ENCODE measurements at regions not wholly inside any gene's neighbourhood (a gene's known extent, or its start where the extent isn't known, plus 50 kb on each side); places are given as distances from the start of the nearest gene placed in this dataset.

GRCh38 chrX:109931677-109932076 is 71.2 kb upstream of the TMEM164 start:
- DNase-seq (ENCODE audit: low read depth), result no peak

- no peak for DNase-seq (ENCODE audit: low read depth)
These were observed 68.5 kb upstream of the TMEM164 start for GRCh38 chrX:109934434-109934833.

GRCh38 chrX:109934935-109935334 is 68.0 kb upstream of the TMEM164 start:
- DNase-seq (ENCODE audit: low read depth), result no peak

GRCh38 chrX:109936114-109936513 is 66.8 kb upstream of the TMEM164 start:
- no peak for DNase-seq (ENCODE audit: low read depth)

- DNase-seq (ENCODE audit: low read depth), result no peak
These were observed 66.3 kb upstream of the TMEM164 start for GRCh38 chrX:109936598-109936997.

GRCh38 chrX:109939498-109939897 is 63.4 kb upstream of the TMEM164 start:
- no peak for DNase-seq (ENCODE audit: low read depth)

- no peak for DNase-seq (ENCODE audit: low read depth)
These were observed 62.5 kb upstream of the TMEM164 start for GRCh38 chrX:109940411-109940810.

GRCh38 chrX:109943092-109943739 is 59.7 kb upstream of the TMEM164 start:
- no peak for DNase-seq (ENCODE audit: low read depth)

GRCh38 chrX:109943740-109944092 is 59.2 kb upstream of the TMEM164 start:
- DNase-seq (ENCODE audit: low read depth), result no peak

GRCh38 chrX:109952050-109952449 is 50.9 kb upstream of the TMEM164 start:
- no peak for DNase-seq (ENCODE audit: low read depth)

GRCh38 chrX:109952985-109953905 is 49.7 kb upstream of the TMEM164 start:
- no peak for DNase-seq (ENCODE audit: low read depth)

Measured in activated T-helper 1 cell treated with Interleukin-2 at 50 U/mL for 16 hours (primary cell).